GM21723 (cell line): ENCODE measurements at regions not wholly inside any gene's neighbourhood (a gene's known extent, or its start where the extent isn't known, plus 50 kb on each side); places are given as distances from the start of the nearest gene placed in this dataset.

Source experiments
- ATAC-seq: cut with Tn5 transposase; IDR thresholded peaks from one replicate; pipeline ENCODE4 v1.9.1; 2021; ENCODE audit warnings: mild to moderate bottlenecking, moderate library complexity; ENCODE audit not compliant: unreplicated experiment

GRCh38 chr6:145483191-145483996 is 251.9 kb downstream of the EPM2A start:
- ATAC-seq, result no peak

GRCh38 chr6:145485288-145485687 is 250.0 kb downstream of the EPM2A start:
- no peak for ATAC-seq

- no peak for ATAC-seq
These were observed 249.0 kb downstream of the EPM2A start for GRCh38 chr6:145486306-145486705.

GRCh38 chr6:145489583-145489982 is 245.7 kb downstream of the EPM2A start:
- no peak for ATAC-seq

GRCh38 chr6:145490068-145490467 is 245.3 kb downstream of the EPM2A start:
- no peak for ATAC-seq

- no peak for ATAC-seq
These were observed 244.2 kb downstream of the EPM2A start for GRCh38 chr6:145491126-145491525.

- ATAC-seq, result no peak
These were observed 238.3 kb downstream of the EPM2A start for GRCh38 chr6:145497006-145497405.

- no peak for ATAC-seq
These were observed 236.9 kb downstream of the EPM2A start for GRCh38 chr6:145498425-145498824.

GRCh38 chr6:145502416-145502815 is 232.9 kb downstream of the EPM2A start:
- no peak for ATAC-seq

GRCh38 chr6:145506136-145506535 is 229.2 kb downstream of the EPM2A start:
- no peak for ATAC-seq

- no peak for ATAC-seq
These were observed 228.8 kb downstream of the EPM2A start for GRCh38 chr6:145506565-145506964.

GRCh38 chr6:145507239-145507638 is 228.1 kb downstream of the EPM2A start:
- no peak for ATAC-seq

- no peak for ATAC-seq
These were observed 227.2 kb downstream of the EPM2A start for GRCh38 chr6:145508107-145508506.

- no peak for ATAC-seq
These were observed 217.8 kb downstream of the EPM2A start for GRCh38 chr6:145517492-145517891.

GRCh38 chr6:145525038-145525437 is 210.3 kb downstream of the EPM2A start:
- no peak for ATAC-seq

GRCh38 chr6:145529582-145529981 is 205.7 kb downstream of the EPM2A start:
- ATAC-seq, result no peak

- ATAC-seq, result no peak
These were observed 204.9 kb downstream of the EPM2A start for GRCh38 chr6:145530454-145530853.

- no peak for ATAC-seq
These were observed 204.3 kb downstream of the EPM2A start for GRCh38 chr6:145531032-145531431.

- ATAC-seq, result no peak
These were observed 203.5 kb downstream of the EPM2A start for GRCh38 chr6:145531822-145532221.

- ATAC-seq, result no peak
These were observed 203.0 kb downstream of the EPM2A start for GRCh38 chr6:145532361-145532760.

- ATAC-seq, result no peak
These were observed 200.3 kb downstream of the EPM2A start for GRCh38 chr6:145534989-145535388.

- no peak for ATAC-seq
These were observed 196.3 kb downstream of the EPM2A start for GRCh38 chr6:145538989-145539388.

GRCh38 chr6:145539831-145540230 is 195.5 kb downstream of the EPM2A start:
- ATAC-seq, result no peak
